ENCODE measurements at regions not wholly inside any gene's neighbourhood (a gene's known extent, or its start where the extent isn't known, plus 50 kb on each side); places are given as distances from the start of the nearest gene placed in this dataset.

- TF ChIP-seq EZH2phosphoT487 (IDR thresholded peaks at IDR 0.05; ENCODE audit: borderline replicate concordance, low read depth, low read length) (no peak), CTCF (conservative IDR thresholded peaks at IDR 0.05; ENCODE audit: low read length) (no peak)
- no peak overlapping the region for H2AFZ ChIP-seq (ENCODE audit: low read length)
- H3K27ac ChIP-seq (ENCODE audit: low read depth, low read length, poor library complexity, severe bottlenecking), result no peak overlapping the region
- no peaks in the 10 kb centered on the region for H3K9me3 ChIP-seq (ENCODE audit: low read length)
- ChIA-PET CTCF (ENCODE audit: unreplicated experiment) (interaction anchor here (0.6 kb wide), 1 partner anchor 13 kb away, joined by 3 read pairs; no protein-coding TSS in a partner anchor), POLR2A (no interaction called here)
- no peaks in the 10 kb centered on the region for H3K79me2 ChIP-seq (ENCODE audit: insufficient read depth, low read depth, low read length)
- no peak overlapping the region for H3K4me3 ChIP-seq (ENCODE audit: low read depth, low read length, poor library complexity, severe bottlenecking)
- H3K9me2 ChIP-seq (ENCODE audit: insufficient read depth, low read length), result no peaks in the 10 kb centered on the region
- BruUV-seq (replicated peaks), result no TSS peak
- intact Hi-C loops (cut with micrococcal nuclease; ENCODE audit: unreplicated experiment), result no loop called here
- no peak for DNase-seq (ENCODE audit: low spot score)
- H4K20me1 ChIP-seq (ENCODE audit: insufficient read depth, low read length), result no peaks in the 10 kb centered on the region
- no peaks in the 10 kb centered on the region for H3K36me3 ChIP-seq (ENCODE audit: insufficient read depth, low read length)
- no peak overlapping the region for H3K4me2 ChIP-seq (ENCODE audit: low read length)
- no peaks in the 10 kb centered on the region for H3K4me1 ChIP-seq (ENCODE audit: insufficient read depth, low read length, poor library complexity, severe bottlenecking)
Measured at GRCh38 chr19:29422047-29422446, 103.7 kb upstream of the VSTM2B start.

GRCh38 chr19:29422486-29423085 is 103.2 kb upstream of the VSTM2B start:
- no peaks in the 10 kb centered on the region for H3K4me1 ChIP-seq (ENCODE audit: insufficient read depth, low read length, poor library complexity, severe bottlenecking)
- H3K4me3 ChIP-seq (ENCODE audit: low read depth, low read length, poor library complexity, severe bottlenecking), result no peak overlapping the region
- no peak overlapping the region for H2AFZ ChIP-seq (ENCODE audit: low read length)
- BruUV-seq (replicated peaks), result no TSS peak
- no peaks in the 10 kb centered on the region for H3K9me2 ChIP-seq (ENCODE audit: insufficient read depth, low read length)
- CTCF ChIA-PET (ENCODE audit: unreplicated experiment), result interaction anchor here (0.6 kb wide), 1 partner anchor 13 kb away, joined by 3 read pairs; no protein-coding TSS in a partner anchor
- H4K20me1 ChIP-seq (ENCODE audit: insufficient read depth, low read length), result no peaks in the 10 kb centered on the region
- H3K79me2 ChIP-seq (ENCODE audit: insufficient read depth, low read depth, low read length), result no peaks in the 10 kb centered on the region
- TF ChIP-seq EZH2phosphoT487 (IDR thresholded peaks at IDR 0.05; ENCODE audit: borderline replicate concordance, low read depth, low read length), result no peak
- no peak for TF ChIP-seq CTCF (conservative IDR thresholded peaks at IDR 0.05; ENCODE audit: low read length)
- intact Hi-C loops (cut with micrococcal nuclease; ENCODE audit: unreplicated experiment), result no loop called here
- no peaks in the 10 kb centered on the region for H3K36me3 ChIP-seq (ENCODE audit: insufficient read depth, low read length)
- H3K9me3 ChIP-seq (ENCODE audit: low read length), result no peaks in the 10 kb centered on the region
- H3K27ac ChIP-seq (ENCODE audit: low read depth, low read length, poor library complexity, severe bottlenecking), result no peak overlapping the region
- DNase-seq (ENCODE audit: low spot score), result no peak
- H3K4me2 ChIP-seq (ENCODE audit: low read length), result no peak overlapping the region
- POLR2A ChIA-PET, result no interaction called here

- H3K9me2 ChIP-seq (ENCODE audit: insufficient read depth, low read length), result no peaks in the 10 kb centered on the region
- TF ChIP-seq EZH2phosphoT487 (IDR thresholded peaks at IDR 0.05; ENCODE audit: borderline replicate concordance, low read depth, low read length), result no peak
- no peaks in the 10 kb centered on the region for H3K9me3 ChIP-seq (ENCODE audit: low read length)
- H3K4me1 ChIP-seq (ENCODE audit: insufficient read depth, low read length, poor library complexity, severe bottlenecking), result no peaks in the 10 kb centered on the region
- BruUV-seq (replicated peaks), result no TSS peak
- H3K4me3 ChIP-seq (ENCODE audit: low read depth, low read length, poor library complexity, severe bottlenecking), result no peak overlapping the region
- H4K20me1 ChIP-seq (ENCODE audit: insufficient read depth, low read length), result no peaks in the 10 kb centered on the region
- POLR2A ChIA-PET, result interaction anchor here (0.6 kb wide), 1 partner anchor 363 kb away, joined by 4 read pairs; no protein-coding TSS in a partner anchor
- H3K4me2 ChIP-seq (ENCODE audit: low read length), result no peak overlapping the region
- intact Hi-C loops (cut with micrococcal nuclease; ENCODE audit: unreplicated experiment), result no loop called here
- H2AFZ ChIP-seq (ENCODE audit: low read length), result no peak overlapping the region
- CTCF ChIA-PET (ENCODE audit: unreplicated experiment), result interaction anchor here (0.6 kb wide), 1 partner anchor 20 kb away, joined by 7 read pairs; no protein-coding TSS in a partner anchor
- H3K36me3 ChIP-seq (ENCODE audit: insufficient read depth, low read length), result no peaks in the 10 kb centered on the region
- H3K79me2 ChIP-seq (ENCODE audit: insufficient read depth, low read depth, low read length), result no peaks in the 10 kb centered on the region
- DNase-seq (ENCODE audit: low spot score), result no peak
- no peak overlapping the region for H3K27ac ChIP-seq (ENCODE audit: low read depth, low read length, poor library complexity, severe bottlenecking)
Measured at GRCh38 chr19:29428071-29428470, 97.7 kb upstream of the VSTM2B start.
